ENCODE measurements at regions not wholly inside any gene's neighbourhood (a gene's known extent, or its start where the extent isn't known, plus 50 kb on each side); places are given as distances from the start of the nearest gene placed in this dataset.

DNA sequence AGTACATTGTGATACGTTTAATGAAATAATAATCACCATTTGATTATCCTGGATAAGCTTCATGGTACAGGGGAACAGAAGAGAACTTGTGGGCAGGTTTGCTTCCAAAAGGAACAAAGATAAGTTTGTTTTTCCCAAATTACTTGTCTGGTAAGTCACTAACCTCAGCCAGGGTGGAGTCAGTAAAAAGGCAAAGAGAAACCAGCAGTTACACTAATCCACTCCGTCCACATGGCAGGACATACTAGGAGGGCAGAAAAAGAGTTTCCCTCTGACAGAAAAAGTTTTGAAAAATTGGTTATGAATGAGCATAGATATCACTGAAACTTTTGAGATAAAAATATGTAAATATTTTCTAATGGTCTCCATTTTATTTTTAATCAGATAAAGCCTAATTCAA is 285.9 kb downstream of the IL15 start:
- Histone ChIP-seq H3K27me3 (ENCODE audit: control insufficient read depth, insufficient read depth, low read length) (no peaks in the 10 kb centered on the region), H3K4me3 (ENCODE audit: insufficient read depth, low read depth, low read length) (no peak overlapping the region), H3K36me3 (replicated peaks; ENCODE audit: control insufficient read depth, insufficient read depth, low read length) (no peaks in the 10 kb centered on the region)
- DNase-seq, result no peak

DNA sequence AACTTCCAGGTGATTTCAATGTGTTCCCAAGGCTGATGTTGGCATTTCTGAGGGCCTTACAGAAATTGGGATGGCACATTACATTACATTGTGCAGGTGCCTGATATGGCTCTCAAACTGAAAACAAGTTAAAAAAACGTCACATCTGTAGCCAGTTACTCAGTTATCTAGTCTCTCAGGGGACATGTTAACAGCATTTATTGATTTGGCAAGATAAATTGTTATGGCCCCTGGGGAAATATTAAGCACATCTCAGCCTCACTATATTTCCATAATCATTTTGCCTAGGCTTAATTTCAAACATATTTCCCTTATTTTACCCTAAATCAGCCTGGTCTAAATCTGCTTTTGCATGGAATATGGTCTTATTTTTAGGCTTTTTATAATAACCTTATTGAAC is 290.0 kb downstream of the IL15 start:
- Histone ChIP-seq H3K36me3 (replicated peaks; ENCODE audit: control insufficient read depth, insufficient read depth, low read length) (no peaks in the 10 kb centered on the region), H3K4me3 (ENCODE audit: insufficient read depth, low read depth, low read length) (no peak overlapping the region), H3K27me3 (ENCODE audit: control insufficient read depth, insufficient read depth, low read length) (no peaks in the 10 kb centered on the region; the same call in 1 of the 2 replicates)
- DNase-seq, result no peak

- DNase-seq, result no peak
- Histone ChIP-seq H3K27me3 (ENCODE audit: control insufficient read depth, insufficient read depth, low read length) (no peaks in the 10 kb centered on the region; the same call in 1 of the 2 replicates), H3K36me3 (replicated peaks; ENCODE audit: control insufficient read depth, insufficient read depth, low read length) (no peaks in the 10 kb centered on the region), H3K4me3 (ENCODE audit: insufficient read depth, low read depth, low read length) (no peak overlapping the region)
Measured at GRCh38 chr4:141932490-141932889, 296.1 kb downstream of the IL15 start.

DNA sequence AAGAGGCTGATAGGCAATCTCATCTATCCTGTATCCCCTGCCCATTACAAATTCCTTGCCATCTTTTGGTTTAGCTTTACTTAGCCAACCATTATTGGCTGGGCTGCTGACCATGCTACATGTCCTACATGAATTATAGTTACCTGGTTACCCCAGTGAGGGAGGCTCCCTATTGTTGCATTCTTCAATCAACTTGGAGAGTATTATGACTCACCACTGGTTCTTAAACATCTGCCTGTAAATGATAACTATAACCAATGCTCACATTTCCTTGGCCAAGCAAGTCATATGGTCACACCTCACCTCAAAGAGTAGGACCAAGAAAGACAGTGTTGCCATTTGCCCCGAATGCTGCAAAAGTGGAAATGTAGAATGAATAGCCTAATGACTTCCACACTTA is 297.6 kb downstream of the IL15 start:
- no peak overlapping the region for H3K4me3 ChIP-seq (ENCODE audit: insufficient read depth, low read depth, low read length)
- H3K36me3 ChIP-seq (replicated peaks; ENCODE audit: control insufficient read depth, insufficient read depth, low read length), result no peaks in the 10 kb centered on the region
- H3K27me3 ChIP-seq (ENCODE audit: control insufficient read depth, insufficient read depth, low read length), result no peaks in the 10 kb centered on the region
- no peak for DNase-seq

DNA sequence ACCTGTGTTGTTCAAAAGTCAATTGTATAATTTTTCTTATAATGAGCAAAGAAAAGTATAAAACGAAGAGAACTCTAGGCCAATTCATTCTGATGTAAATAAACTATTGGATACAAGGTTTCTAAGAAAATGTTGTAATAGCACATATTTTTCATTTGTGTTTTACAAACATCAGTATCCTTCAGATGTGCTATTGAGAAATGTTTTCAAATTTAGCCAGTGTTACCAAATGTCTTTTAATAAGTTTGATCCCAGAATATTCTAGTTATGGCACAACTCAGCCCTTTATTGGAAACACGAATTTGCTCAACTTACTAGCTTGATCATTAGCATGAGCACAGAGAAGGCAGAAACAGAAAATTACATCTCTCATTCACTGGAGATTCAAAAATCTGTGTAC is 319.3 kb downstream of the IL15 start:
- no peak for DNase-seq
- Histone ChIP-seq H3K36me3 (replicated peaks; ENCODE audit: control insufficient read depth, insufficient read depth, low read length) (no peaks in the 10 kb centered on the region), H3K27me3 (ENCODE audit: control insufficient read depth, insufficient read depth, low read length) (no peaks in the 10 kb centered on the region), H3K4me3 (ENCODE audit: insufficient read depth, low read depth, low read length) (no peak overlapping the region)

GRCh38 chr4:141957416-141957815 is 321.0 kb downstream of the IL15 start:
- H3K36me3 ChIP-seq (replicated peaks; ENCODE audit: control insufficient read depth, insufficient read depth, low read length), result no peaks in the 10 kb centered on the region
- no peak for DNase-seq
- no peaks in the 10 kb centered on the region for H3K27me3 ChIP-seq (ENCODE audit: control insufficient read depth, insufficient read depth, low read length)
- H3K4me3 ChIP-seq (ENCODE audit: insufficient read depth, low read depth, low read length), result no peak overlapping the region

GRCh38 chr4:141962486-141962885 is 326.1 kb downstream of the IL15 start:
- no peak overlapping the region for H3K4me3 ChIP-seq (ENCODE audit: insufficient read depth, low read depth, low read length)
- H3K27me3 ChIP-seq (ENCODE audit: control insufficient read depth, insufficient read depth, low read length), result no peaks in the 10 kb centered on the region
- no peak for DNase-seq
- H3K36me3 ChIP-seq (replicated peaks; ENCODE audit: control insufficient read depth, insufficient read depth, low read length), result no peaks in the 10 kb centered on the region

DNA sequence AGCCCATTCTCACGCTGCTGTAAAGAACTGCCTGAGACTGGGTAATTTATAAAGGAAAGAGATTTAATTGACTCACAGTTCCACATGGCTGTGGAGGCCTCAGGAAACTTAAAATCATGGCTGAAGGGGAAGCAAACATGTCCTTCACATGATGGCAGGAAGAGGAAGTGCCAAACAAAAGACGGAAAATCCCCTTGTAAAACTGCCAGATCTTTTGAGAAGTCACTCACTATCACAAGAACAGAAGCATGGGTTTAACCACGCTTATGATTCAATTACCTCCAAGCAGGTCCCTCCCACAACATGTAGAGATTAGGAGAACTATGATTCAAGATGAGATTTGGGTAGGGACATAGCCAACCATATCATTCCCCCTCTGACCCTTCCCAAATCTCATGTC is 335.5 kb downstream of the IL15 start:
- H3K4me3 ChIP-seq (ENCODE audit: insufficient read depth, low read depth, low read length), result no peak overlapping the region
- DNase-seq, result no peak
- no peaks in the 10 kb centered on the region for H3K36me3 ChIP-seq (replicated peaks; ENCODE audit: control insufficient read depth, insufficient read depth, low read length)
- H3K27me3 ChIP-seq (ENCODE audit: control insufficient read depth, insufficient read depth, low read length), result no peaks in the 10 kb centered on the region

DNA sequence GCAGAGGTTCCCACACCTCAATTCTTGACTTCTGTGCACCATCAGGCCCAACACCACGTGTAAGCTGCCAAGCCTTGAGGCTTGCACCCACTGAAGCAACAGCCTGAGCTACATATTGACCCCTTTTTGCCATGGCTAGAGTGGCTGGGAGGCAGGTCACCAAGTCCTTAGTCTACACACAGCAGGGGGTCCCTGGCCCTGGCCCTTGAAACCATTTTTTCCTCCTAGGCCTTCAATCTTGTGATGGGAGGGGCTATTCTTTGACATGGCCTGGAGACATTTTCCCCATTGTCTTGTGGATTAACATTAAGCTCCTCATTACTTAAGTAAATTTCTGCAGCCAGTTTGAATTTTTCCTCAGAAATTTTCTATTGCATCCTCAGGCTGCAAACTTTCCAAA is 336.6 kb downstream of the IL15 start:
- DNase-seq, result no peak
- Histone ChIP-seq H3K4me3 (ENCODE audit: insufficient read depth, low read depth, low read length) (no peak overlapping the region), H3K27me3 (ENCODE audit: control insufficient read depth, insufficient read depth, low read length) (no peaks in the 10 kb centered on the region), H3K36me3 (replicated peaks; ENCODE audit: control insufficient read depth, insufficient read depth, low read length) (no peaks in the 10 kb centered on the region)

Data from H7 (cell line).